ENCODE measurements at regions not wholly inside any gene's neighbourhood (a gene's known extent, or its start where the extent isn't known, plus 50 kb on each side); places are given as distances from the start of the nearest gene placed in this dataset.

DNA sequence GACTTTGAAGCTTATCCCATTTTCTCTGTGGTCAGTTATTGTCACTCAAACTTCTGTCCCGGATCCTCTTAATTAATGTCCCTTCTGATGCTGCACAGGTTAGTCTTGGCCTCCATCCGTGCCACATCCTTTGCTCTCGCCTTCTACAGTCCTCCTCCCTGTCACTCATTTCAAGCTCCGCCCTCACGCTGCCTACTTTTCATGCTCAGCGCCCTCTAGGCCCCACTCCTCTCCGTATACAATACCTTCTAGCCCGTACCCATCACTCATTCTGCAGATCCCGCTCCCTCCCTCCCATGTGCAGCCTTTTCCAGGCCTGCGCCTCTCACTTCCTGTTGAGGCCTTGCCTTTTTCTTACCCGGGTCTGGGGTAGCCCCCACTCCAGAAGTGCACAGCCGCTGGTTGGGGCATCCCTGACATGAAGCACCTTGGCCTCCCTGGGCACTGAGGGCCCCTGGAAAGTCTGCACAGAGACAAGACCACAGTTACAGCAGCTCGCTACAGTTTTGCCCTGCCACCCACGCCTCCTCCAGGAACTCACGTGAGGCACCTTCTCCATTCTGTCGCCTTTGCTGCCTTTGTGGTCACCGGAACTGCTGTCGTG is 88.5 kb upstream of the SLC25A48 start:
- H3K4me3 ChIP-seq (ENCODE audit: low read length), result no peak overlapping the region
- H3K4me2 ChIP-seq (ENCODE audit: low read length), result no peak overlapping the region
- no peak overlapping the region for H2AFZ ChIP-seq (ENCODE audit: low read depth, low read length)
- H4K20me1 ChIP-seq (ENCODE audit: insufficient read depth), result no peaks in the 10 kb centered on the region
- H3K27me3 ChIP-seq (ENCODE audit: insufficient read depth, low read depth, low read length), result no peaks in the 10 kb centered on the region
- H3K79me2 ChIP-seq (replicated peaks; ENCODE audit: insufficient read depth, low read length), result no peaks in the 10 kb centered on the region
- no peaks in the 10 kb centered on the region for H3K9me3 ChIP-seq (ENCODE audit: low read length)
- no peaks in the 10 kb centered on the region for H3K9me2 ChIP-seq (ENCODE audit: insufficient read depth, low read length)
- no peak overlapping the region for H3K27ac ChIP-seq (ENCODE audit: low read length)
- no peaks in the 10 kb centered on the region for H3F3A ChIP-seq (ENCODE audit: insufficient read depth, low read length, poor library complexity, severe bottlenecking)
- TF ChIP-seq EP300 (conservative IDR thresholded peaks at IDR 0.05; ENCODE audit: poor library complexity, severe bottlenecking) (no peak), EZH2 (IDR thresholded peaks at IDR 0.05; ENCODE audit: borderline replicate concordance, insufficient read depth, low read length, poor library complexity, severe bottlenecking) (no peak), TAF1 (IDR thresholded peaks at IDR 0.05; ENCODE audit: low read depth) (no peak), SMC3 (conservative IDR thresholded peaks at IDR 0.05; ENCODE audit: poor library complexity) (no peak), RAD21 (conservative IDR thresholded peaks at IDR 0.05) (no peak), MXI1 (conservative IDR thresholded peaks at IDR 0.05; ENCODE audit: poor library complexity, severe bottlenecking) (no peak), POLR2AphosphoS5 (IDR thresholded peaks at IDR 0.05) (no peak)
- TF ChIP-seq, protein P1, sequence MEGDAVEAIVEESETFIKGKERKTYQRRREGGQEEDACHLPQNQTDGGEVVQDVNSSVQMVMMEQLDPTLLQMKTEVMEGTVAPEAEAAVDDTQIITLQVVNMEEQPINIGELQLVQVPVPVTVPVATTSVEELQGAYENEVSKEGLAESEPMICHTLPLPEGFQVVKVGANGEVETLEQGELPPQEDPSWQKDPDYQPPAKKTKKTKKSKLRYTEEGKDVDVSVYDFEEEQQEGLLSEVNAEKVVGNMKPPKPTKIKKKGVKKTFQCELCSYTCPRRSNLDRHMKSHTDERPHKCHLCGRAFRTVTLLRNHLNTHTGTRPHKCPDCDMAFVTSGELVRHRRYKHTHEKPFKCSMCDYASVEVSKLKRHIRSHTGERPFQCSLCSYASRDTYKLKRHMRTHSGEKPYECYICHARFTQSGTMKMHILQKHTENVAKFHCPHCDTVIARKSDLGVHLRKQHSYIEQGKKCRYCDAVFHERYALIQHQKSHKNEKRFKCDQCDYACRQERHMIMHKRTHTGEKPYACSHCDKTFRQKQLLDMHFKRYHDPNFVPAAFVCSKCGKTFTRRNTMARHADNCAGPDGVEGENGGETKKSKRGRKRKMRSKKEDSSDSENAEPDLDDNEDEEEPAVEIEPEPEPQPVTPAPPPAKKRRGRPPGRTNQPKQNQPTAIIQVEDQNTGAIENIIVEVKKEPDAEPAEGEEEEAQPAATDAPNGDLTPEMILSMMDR (IDR thresholded peaks at IDR 0.05; ENCODE audit: poor library complexity, severe bottlenecking), result no peak
- TF ChIP-seq, protein P2, sequence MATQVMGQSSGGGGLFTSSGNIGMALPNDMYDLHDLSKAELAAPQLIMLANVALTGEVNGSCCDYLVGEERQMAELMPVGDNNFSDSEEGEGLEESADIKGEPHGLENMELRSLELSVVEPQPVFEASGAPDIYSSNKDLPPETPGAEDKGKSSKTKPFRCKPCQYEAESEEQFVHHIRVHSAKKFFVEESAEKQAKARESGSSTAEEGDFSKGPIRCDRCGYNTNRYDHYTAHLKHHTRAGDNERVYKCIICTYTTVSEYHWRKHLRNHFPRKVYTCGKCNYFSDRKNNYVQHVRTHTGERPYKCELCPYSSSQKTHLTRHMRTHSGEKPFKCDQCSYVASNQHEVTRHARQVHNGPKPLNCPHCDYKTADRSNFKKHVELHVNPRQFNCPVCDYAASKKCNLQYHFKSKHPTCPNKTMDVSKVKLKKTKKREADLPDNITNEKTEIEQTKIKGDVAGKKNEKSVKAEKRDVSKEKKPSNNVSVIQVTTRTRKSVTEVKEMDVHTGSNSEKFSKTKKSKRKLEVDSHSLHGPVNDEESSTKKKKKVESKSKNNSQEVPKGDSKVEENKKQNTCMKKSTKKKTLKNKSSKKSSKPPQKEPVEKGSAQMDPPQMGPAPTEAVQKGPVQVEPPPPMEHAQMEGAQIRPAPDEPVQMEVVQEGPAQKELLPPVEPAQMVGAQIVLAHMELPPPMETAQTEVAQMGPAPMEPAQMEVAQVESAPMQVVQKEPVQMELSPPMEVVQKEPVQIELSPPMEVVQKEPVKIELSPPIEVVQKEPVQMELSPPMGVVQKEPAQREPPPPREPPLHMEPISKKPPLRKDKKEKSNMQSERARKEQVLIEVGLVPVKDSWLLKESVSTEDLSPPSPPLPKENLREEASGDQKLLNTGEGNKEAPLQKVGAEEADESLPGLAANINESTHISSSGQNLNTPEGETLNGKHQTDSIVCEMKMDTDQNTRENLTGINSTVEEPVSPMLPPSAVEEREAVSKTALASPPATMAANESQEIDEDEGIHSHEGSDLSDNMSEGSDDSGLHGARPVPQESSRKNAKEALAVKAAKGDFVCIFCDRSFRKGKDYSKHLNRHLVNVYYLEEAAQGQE (IDR thresholded peaks at IDR 0.05; ENCODE audit: borderline replicate concordance), result no peak
- H3K36me3 ChIP-seq (ENCODE audit: insufficient read depth, low read length), result no peaks in the 10 kb centered on the region
- H3K9ac ChIP-seq (ENCODE audit: low read length), result no peak overlapping the region

DNA sequence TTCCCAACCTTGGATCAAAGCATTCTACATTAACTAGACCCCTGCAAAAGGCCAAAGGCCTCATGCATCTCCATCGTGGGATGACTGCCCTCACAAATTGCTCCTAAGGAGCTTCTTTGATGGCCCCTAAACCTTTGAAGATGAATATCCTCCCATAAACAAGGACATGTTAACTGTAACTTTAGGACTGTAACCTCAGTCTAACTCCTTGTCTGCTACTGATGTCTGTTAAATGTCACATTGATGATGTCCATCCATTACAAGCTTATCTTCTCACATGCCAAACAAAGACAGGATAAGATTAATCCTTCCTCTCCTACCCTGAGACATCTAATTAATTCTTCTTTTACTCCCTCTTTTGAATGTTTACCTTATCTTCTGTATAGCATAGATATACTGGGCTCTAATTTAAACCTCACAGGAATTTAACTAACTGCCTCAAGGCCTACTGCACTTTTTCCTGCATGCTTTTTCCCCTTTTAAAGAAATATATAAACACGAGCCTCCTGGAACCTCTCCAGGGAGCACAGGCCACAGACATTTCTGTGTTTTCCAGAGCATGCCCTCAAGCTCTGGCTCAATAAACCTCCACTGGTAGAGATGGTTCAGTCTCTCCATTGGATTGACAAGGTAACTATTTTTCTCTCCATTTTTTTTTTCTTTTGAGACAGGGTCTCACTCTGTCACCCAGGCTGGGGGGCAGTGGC is 90.6 kb upstream of the SLC25A48 start:
- H3K4me2 ChIP-seq (ENCODE audit: low read length), result no peak overlapping the region

More for the DNA sequence above, 90.6 kb upstream of the SLC25A48 start:
- no peaks in the 10 kb centered on the region for H3F3A ChIP-seq (ENCODE audit: insufficient read depth, low read length, poor library complexity, severe bottlenecking)
- H3K27ac ChIP-seq (ENCODE audit: low read length), result no peak overlapping the region
- H3K36me3 ChIP-seq (ENCODE audit: insufficient read depth, low read length), result no peaks in the 10 kb centered on the region
- no peaks in the 10 kb centered on the region for H3K9me2 ChIP-seq (ENCODE audit: insufficient read depth, low read length)
- H3K9ac ChIP-seq (ENCODE audit: low read length), result no peak overlapping the region
- H3K79me2 ChIP-seq (replicated peaks; ENCODE audit: insufficient read depth, low read length), result no peaks in the 10 kb centered on the region
- no peak overlapping the region for H3K4me3 ChIP-seq (ENCODE audit: low read length)
- H3K9me3 ChIP-seq (ENCODE audit: low read length), result no peaks in the 10 kb centered on the region
- H3K27me3 ChIP-seq (ENCODE audit: insufficient read depth, low read depth, low read length), result no peaks in the 10 kb centered on the region
- no peak for TF ChIP-seq POLR2AphosphoS5 (IDR thresholded peaks at IDR 0.05)
- no peak for TF ChIP-seq RAD21 (conservative IDR thresholded peaks at IDR 0.05)
- TF ChIP-seq, protein P1 (IDR thresholded peaks at IDR 0.05; ENCODE audit: poor library complexity, severe bottlenecking), result no peak
- TF ChIP-seq TAF1 (IDR thresholded peaks at IDR 0.05; ENCODE audit: low read depth), result no peak
- TF ChIP-seq EP300 (conservative IDR thresholded peaks at IDR 0.05; ENCODE audit: poor library complexity, severe bottlenecking), result no peak
- TF ChIP-seq SMC3 (conservative IDR thresholded peaks at IDR 0.05; ENCODE audit: poor library complexity), result no peak
- no peak for TF ChIP-seq MXI1 (conservative IDR thresholded peaks at IDR 0.05; ENCODE audit: poor library complexity, severe bottlenecking)
- no peak for TF ChIP-seq EZH2 (IDR thresholded peaks at IDR 0.05; ENCODE audit: borderline replicate concordance, insufficient read depth, low read length, poor library complexity, severe bottlenecking)
- TF ChIP-seq, protein P2 (IDR thresholded peaks at IDR 0.05; ENCODE audit: borderline replicate concordance), result no peak
- H2AFZ ChIP-seq (ENCODE audit: low read depth, low read length), result no peak overlapping the region
- H4K20me1 ChIP-seq (ENCODE audit: insufficient read depth), result no peaks in the 10 kb centered on the region

Data from neural cell (in vitro differentiated cells).